GM12878 (cell line): ENCODE measurements at regions not wholly inside any gene's neighbourhood (a gene's known extent, or its start where the extent isn't known, plus 50 kb on each side); places are given as distances from the start of the nearest gene placed in this dataset.

Experiments used
- ATAC-seq: fragments of 200-7000 bp; cut with Tn5 transposase; 3 replicates; pipeline ENCODE4 v1.9.1; 2020; ENCODE audit warnings: mild to moderate bottlenecking, moderate library complexity
- BruUV-seq: library from RNA; stranded (reverse); fragments of 400-500 nt; replicated peaks from 2 replicates; lab custom pipeline; 2021; lab: Mats Ljungman, UMichigan
- CTCF ChIA-PET: fragments of 300-600 bp; sonication (Branson Sonifier 250); formaldehyde crosslinking; extraction: SDS; loops from one replicate; lab custom pipeline; 2021; ENCODE audit warnings: inconsistent platforms; lab: Yijun Ruan, JAX
- POLR2A ChIA-PET: fragments of 350-600 bp; formaldehyde crosslinking; extraction: SDS; loops from one replicate; lab custom pipeline; 2021; ENCODE audit warnings: inconsistent platforms; lab: Charles Lee
- RAD21 ChIA-PET: fragments of 300-600 bp; sonication (Branson Sonifier 250); formaldehyde crosslinking; loops from one replicate; lab custom pipeline; 2023; ENCODE audit warnings: antibody characterized with exemption; ENCODE audit not compliant: unreplicated experiment; lab: Charles Lee
- SMC1A ChIA-PET: fragments of 300-600 bp; sonication (Branson Sonifier 250); formaldehyde crosslinking; loops from one replicate; lab custom pipeline; 2023; ENCODE audit not compliant: unreplicated experiment, uncharacterized antibody; lab: Charles Lee
- DNase-seq: peaks from one replicate; pipeline ENCODE4 v3.0.0-alpha.2; 2011; ENCODE audit warnings: low read depth, low spot score
- FAIRE-seq: peaks from 3 replicates; lab custom pipeline; 2011; peaks lifted over from hg19 to GRCh38; lab: Jason Lieb, UNC
- H2AFZ ChIP-seq: 2 replicates; pipeline ENCODE4 v1.6.0; 2011; ENCODE audit warnings: low read depth, low read length, control low read depth; ENCODE audit not compliant: control insufficient read depth
- H3K27ac ChIP-seq: 2 replicates; pipeline ENCODE4 v1.5.1; 2011; ENCODE audit warnings: control low read depth; ENCODE audit not compliant: control insufficient read depth, insufficient read depth
- H3K27me3 ChIP-seq, 2 experiments: replicated peaks in 1 of 2; 2 replicates each; pipeline versions ENCODE4 v1.6.0 to v1.6.1; 2011; ENCODE audit warnings: low read length in 1 of 2; ENCODE audit not compliant: control insufficient read depth in 2 of 2, insufficient read depth in 2 of 2
- H3K36me3 ChIP-seq, 2 experiments: 2 replicates each; pipeline ENCODE4 v1.5.1; 2011; ENCODE audit warnings: low read length in 1 of 2; ENCODE audit not compliant: control insufficient read depth in 2 of 2, insufficient read depth in 2 of 2
- H3K4me1 ChIP-seq: 2 replicates; pipeline ENCODE4 v1.6.1; 2011; ENCODE audit warnings: mild to moderate bottlenecking, low read length, moderate library complexity, mixed read lengths; ENCODE audit not compliant: control insufficient read depth, insufficient read depth
- H3K4me2 ChIP-seq: 2 replicates; pipeline ENCODE4 v1.6.0; 2011; ENCODE audit warnings: control low read depth; ENCODE audit not compliant: control insufficient read depth, insufficient read depth
- H3K4me3 ChIP-seq: fragments of 200-600 bp; sonication (generic); 2 replicates; pipeline ENCODE4 v1.5.1; 2016
- H3K79me2 ChIP-seq: 2 replicates; pipeline ENCODE4 v1.6.0; 2011; ENCODE audit warnings: low read length; ENCODE audit not compliant: control insufficient read depth, insufficient read depth
- H3K9ac ChIP-seq: 2 replicates; pipeline ENCODE4 v1.8.0; 2011; ENCODE audit warnings: low read length, control low read depth, mixed read lengths; ENCODE audit not compliant: control insufficient read depth, insufficient read depth
- H3K9me3 ChIP-seq: replicated peaks from 3 replicates; pipeline ENCODE4 v1.5.1; 2011; ENCODE audit warnings: mild to moderate bottlenecking, low read length; ENCODE audit not compliant: control insufficient read depth, insufficient read depth
- H4K20me1 ChIP-seq: 2 replicates; pipeline ENCODE4 v1.6.0; 2011; ENCODE audit not compliant: control insufficient read depth, insufficient read depth
- HDAC2 ChIP-seq: fragments of 200-600 bp; sonication (generic); IDR thresholded peaks from 2 replicates; pipeline ENCODE4 v1.6.1; 2017
- KAT2A ChIP-seq: conservative IDR thresholded peaks from 2 replicates; pipeline ENCODE4 v1.6.1; 2011; ENCODE audit warnings: low read depth, low read length; ENCODE audit not compliant: control insufficient read depth
- NBN ChIP-seq: fragments of 450-650 bp; IDR thresholded peaks from 2 replicates; pipeline ENCODE4 v1.6.1; 2016
- SMAD5 ChIP-seq: IDR thresholded peaks from 2 replicates; pipeline ENCODE4 v1.6.1; 2016; ENCODE audit warnings: antibody characterized with exemption, low read depth
- SREBF1 ChIP-seq: IDR thresholded peaks from 2 replicates; pipeline ENCODE4 v1.6.1; 2012; ENCODE audit warnings: mild to moderate bottlenecking, low read length
- TCF7 ChIP-seq: IDR thresholded peaks from 2 replicates; pipeline ENCODE4 v1.6.1; 2014; ENCODE audit warnings: antibody characterized with exemption, borderline replicate concordance
- WGBS: methylation state at CpG from one replicate; pipeline ENCODE4 v1.1.6; 2016; ENCODE audit warnings: low lambda C conversion rate; ENCODE audit not compliant: insufficient replicate concordance, insufficient coverage; ENCODE audit errors: missing lambda C conversion rate; 5-methylcytosine and 5-hydroxymethylcytosine counted together
- in situ Hi-C: fragments of 300-500 bp; cut with MboI; formaldehyde crosslinking; loops from 9 replicates; pipeline ENCODE4 v1.14.3; 2018; ENCODE audit warnings: mixed read lengths
- intact Hi-C: fragments of 100-400 bp; cut with micrococcal nuclease; formaldehyde crosslinking; loops from one replicate; pipeline ENCODE4 v1.14.2; 2022; ENCODE audit not compliant: unreplicated experiment
- TF ChIP-seq, protein P1 (sequence below): fragments of 450-650 bp; IDR thresholded peaks from 2 replicates; pipeline ENCODE4 v1.6.1; 2018; ENCODE audit warnings: mild to moderate bottlenecking, low read depth, moderate library complexity; ENCODE audit not compliant: partially characterized antibody
- TF ChIP-seq, protein P2 (sequence below): IDR thresholded peaks from 2 replicates; pipeline ENCODE4 v1.6.1; 2011; ENCODE audit warnings: low read depth, low read length, improper control_type of control experiment, borderline replicate concordance
- TF ChIP-seq, protein P3 (sequence below): fragments of 450-650 bp; IDR thresholded peaks from 2 replicates; pipeline ENCODE4 v1.6.1; 2017; ENCODE audit warnings: borderline replicate concordance
- TF ChIP-seq, protein P4 (sequence below): IDR thresholded peaks from 2 replicates; pipeline ENCODE4 v1.6.1; 2012; ENCODE audit warnings: improper control_type of control experiment, low read depth, low read length; ENCODE audit not compliant: insufficient replicate concordance
- TF ChIP-seq, protein P5 (sequence below): fragments of 450-650 bp; IDR thresholded peaks from 2 replicates; pipeline ENCODE4 v1.6.1; 2017; ENCODE audit warnings: low read depth, mild to moderate bottlenecking, moderate library complexity

DNA sequence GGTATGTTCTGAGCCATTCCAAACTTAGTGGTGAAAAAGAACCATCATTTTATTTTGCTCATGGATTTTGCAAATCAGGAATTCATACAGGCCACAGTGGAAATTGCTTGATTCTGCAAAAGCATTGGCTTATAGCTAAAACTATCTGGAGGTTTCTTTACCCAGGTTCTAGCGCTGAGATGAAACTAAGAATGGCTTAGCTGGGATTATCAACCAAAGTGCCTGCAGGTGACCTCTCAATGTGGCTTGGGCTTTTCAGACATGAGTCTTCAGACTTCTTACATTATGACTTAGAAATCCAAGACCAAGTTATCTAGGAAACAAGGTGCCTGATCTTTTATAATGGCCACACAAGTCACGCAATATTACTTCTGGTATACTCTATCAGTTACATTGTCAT lies 140.1 kb downstream of the HGF start:
- H3K4me1 ChIP-seq, result no peaks in the 10 kb centered on the region
- SMC1A ChIA-PET, result interaction anchor here (1.2 kb wide), 2 partner anchors 10 to 37 kb away, joined by 3 read pairs; no protein-coding TSS in a partner anchor
- intact Hi-C loops (no loop called here), in situ Hi-C loops (no loop called here)
- POLR2A ChIA-PET, result no interaction called here
- FAIRE-seq (no peak), DNase-seq (no peak), ATAC-seq (no peak)
- CTCF ChIA-PET, result no interaction called here
- BruUV-seq, result no TSS peak
- RAD21 ChIA-PET, result no interaction called here
- H3K27me3 ChIP-seq, result no peaks in the 10 kb centered on the region
- no peak overlapping the region for H3K9ac ChIP-seq
- WGBS, result 20% methylated on average over 2 of the region's 2 CpGs
- no peaks in the 10 kb centered on the region for H4K20me1 ChIP-seq
- no peak overlapping the region for H3K27ac ChIP-seq
- no peaks in the 10 kb centered on the region for H3K36me3 ChIP-seq
- no peak overlapping the region for H3K4me2 ChIP-seq
- H2AFZ ChIP-seq, result no peak overlapping the region
- H3K9me3 ChIP-seq, result no peaks in the 10 kb centered on the region
- H3K4me3 ChIP-seq, result no peak overlapping the region
- no peaks in the 10 kb centered on the region for H3K79me2 ChIP-seq
- no peak for TF ChIP-seq SMAD5
- TF ChIP-seq HDAC2, result no peak
- TF ChIP-seq TCF7, result no peak
- TF ChIP-seq, protein P1, sequence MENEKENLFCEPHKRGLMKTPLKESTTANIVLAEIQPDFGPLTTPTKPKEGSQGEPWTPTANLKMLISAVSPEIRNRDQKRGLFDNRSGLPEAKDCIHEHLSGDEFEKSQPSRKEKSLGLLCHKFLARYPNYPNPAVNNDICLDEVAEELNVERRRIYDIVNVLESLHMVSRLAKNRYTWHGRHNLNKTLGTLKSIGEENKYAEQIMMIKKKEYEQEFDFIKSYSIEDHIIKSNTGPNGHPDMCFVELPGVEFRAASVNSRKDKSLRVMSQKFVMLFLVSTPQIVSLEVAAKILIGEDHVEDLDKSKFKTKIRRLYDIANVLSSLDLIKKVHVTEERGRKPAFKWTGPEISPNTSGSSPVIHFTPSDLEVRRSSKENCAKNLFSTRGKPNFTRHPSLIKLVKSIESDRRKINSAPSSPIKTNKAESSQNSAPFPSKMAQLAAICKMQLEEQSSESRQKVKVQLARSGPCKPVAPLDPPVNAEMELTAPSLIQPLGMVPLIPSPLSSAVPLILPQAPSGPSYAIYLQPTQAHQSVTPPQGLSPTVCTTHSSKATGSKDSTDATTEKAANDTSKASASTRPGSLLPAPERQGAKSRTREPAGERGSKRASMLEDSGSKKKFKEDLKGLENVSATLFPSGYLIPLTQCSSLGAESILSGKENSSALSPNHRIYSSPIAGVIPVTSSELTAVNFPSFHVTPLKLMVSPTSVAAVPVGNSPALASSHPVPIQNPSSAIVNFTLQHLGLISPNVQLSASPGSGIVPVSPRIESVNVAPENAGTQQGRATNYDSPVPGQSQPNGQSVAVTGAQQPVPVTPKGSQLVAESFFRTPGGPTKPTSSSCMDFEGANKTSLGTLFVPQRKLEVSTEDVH, result no peak
- no peak for TF ChIP-seq SREBF1
- no peak for TF ChIP-seq NBN
- TF ChIP-seq, protein P2, sequence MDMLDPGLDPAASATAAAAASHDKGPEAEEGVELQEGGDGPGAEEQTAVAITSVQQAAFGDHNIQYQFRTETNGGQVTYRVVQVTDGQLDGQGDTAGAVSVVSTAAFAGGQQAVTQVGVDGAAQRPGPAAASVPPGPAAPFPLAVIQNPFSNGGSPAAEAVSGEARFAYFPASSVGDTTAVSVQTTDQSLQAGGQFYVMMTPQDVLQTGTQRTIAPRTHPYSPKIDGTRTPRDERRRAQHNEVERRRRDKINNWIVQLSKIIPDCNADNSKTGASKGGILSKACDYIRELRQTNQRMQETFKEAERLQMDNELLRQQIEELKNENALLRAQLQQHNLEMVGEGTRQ, result no peak
- TF ChIP-seq, protein P3, sequence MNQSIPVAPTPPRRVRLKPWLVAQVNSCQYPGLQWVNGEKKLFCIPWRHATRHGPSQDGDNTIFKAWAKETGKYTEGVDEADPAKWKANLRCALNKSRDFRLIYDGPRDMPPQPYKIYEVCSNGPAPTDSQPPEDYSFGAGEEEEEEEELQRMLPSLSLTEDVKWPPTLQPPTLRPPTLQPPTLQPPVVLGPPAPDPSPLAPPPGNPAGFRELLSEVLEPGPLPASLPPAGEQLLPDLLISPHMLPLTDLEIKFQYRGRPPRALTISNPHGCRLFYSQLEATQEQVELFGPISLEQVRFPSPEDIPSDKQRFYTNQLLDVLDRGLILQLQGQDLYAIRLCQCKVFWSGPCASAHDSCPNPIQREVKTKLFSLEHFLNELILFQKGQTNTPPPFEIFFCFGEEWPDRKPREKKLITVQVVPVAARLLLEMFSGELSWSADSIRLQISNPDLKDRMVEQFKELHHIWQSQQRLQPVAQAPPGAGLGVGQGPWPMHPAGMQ, result no peak
- TF ChIP-seq, protein P4, sequence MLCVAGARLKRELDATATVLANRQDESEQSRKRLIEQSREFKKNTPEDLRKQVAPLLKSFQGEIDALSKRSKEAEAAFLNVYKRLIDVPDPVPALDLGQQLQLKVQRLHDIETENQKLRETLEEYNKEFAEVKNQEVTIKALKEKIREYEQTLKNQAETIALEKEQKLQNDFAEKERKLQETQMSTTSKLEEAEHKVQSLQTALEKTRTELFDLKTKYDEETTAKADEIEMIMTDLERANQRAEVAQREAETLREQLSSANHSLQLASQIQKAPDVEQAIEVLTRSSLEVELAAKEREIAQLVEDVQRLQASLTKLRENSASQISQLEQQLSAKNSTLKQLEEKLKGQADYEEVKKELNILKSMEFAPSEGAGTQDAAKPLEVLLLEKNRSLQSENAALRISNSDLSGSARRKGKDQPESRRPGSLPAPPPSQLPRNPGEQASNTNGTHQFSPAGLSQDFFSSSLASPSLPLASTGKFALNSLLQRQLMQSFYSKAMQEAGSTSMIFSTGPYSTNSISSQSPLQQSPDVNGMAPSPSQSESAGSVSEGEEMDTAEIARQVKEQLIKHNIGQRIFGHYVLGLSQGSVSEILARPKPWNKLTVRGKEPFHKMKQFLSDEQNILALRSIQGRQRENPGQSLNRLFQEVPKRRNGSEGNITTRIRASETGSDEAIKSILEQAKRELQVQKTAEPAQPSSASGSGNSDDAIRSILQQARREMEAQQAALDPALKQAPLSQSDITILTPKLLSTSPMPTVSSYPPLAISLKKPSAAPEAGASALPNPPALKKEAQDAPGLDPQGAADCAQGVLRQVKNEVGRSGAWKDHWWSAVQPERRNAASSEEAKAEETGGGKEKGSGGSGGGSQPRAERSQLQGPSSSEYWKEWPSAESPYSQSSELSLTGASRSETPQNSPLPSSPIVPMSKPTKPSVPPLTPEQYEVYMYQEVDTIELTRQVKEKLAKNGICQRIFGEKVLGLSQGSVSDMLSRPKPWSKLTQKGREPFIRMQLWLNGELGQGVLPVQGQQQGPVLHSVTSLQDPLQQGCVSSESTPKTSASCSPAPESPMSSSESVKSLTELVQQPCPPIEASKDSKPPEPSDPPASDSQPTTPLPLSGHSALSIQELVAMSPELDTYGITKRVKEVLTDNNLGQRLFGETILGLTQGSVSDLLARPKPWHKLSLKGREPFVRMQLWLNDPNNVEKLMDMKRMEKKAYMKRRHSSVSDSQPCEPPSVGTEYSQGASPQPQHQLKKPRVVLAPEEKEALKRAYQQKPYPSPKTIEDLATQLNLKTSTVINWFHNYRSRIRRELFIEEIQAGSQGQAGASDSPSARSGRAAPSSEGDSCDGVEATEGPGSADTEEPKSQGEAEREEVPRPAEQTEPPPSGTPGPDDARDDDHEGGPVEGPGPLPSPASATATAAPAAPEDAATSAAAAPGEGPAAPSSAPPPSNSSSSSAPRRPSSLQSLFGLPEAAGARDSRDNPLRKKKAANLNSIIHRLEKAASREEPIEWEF, result no peak
- TF ChIP-seq, protein P5, sequence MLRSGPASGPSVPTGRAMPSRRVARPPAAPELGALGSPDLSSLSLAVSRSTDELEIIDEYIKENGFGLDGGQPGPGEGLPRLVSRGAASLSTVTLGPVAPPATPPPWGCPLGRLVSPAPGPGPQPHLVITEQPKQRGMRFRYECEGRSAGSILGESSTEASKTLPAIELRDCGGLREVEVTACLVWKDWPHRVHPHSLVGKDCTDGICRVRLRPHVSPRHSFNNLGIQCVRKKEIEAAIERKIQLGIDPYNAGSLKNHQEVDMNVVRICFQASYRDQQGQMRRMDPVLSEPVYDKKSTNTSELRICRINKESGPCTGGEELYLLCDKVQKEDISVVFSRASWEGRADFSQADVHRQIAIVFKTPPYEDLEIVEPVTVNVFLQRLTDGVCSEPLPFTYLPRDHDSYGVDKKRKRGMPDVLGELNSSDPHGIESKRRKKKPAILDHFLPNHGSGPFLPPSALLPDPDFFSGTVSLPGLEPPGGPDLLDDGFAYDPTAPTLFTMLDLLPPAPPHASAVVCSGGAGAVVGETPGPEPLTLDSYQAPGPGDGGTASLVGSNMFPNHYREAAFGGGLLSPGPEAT, result no peak
- no peak for TF ChIP-seq KAT2A
